IMR-90 (cell line): ENCODE measurements at regions not wholly inside any gene's neighbourhood (a gene's known extent, or its start where the extent isn't known, plus 50 kb on each side); places are given as distances from the start of the nearest gene placed in this dataset.

ENCODE experiments used
- ATAC-seq: fragments of 200-7000 bp; cut with Tn5 transposase; 2 replicates; pipeline ENCODE4 v1.9.1; 2020; ENCODE audit warnings: low read depth, mild to moderate bottlenecking, moderate library complexity
- BruUV-seq: library from RNA; stranded (reverse); fragments of 400-500 nt; replicated peaks from 2 replicates; lab custom pipeline; 2021; lab: Mats Ljungman, UMichigan
- CTCF ChIA-PET: fragments of 300-600 bp; formaldehyde crosslinking; extraction: SDS; loops from one replicate; lab custom pipeline; 2021; ENCODE audit warnings: antibody characterized with exemption; lab: Yijun Ruan, JAX
- POLR2A ChIA-PET: fragments of 300-600 bp; sonication (Branson Sonifier 250); formaldehyde crosslinking; loops from one replicate; lab custom pipeline; 2022; ENCODE audit warnings: antibody characterized with exemption; ENCODE audit not compliant: unreplicated experiment; lab: Charles Lee
- DNase-seq: peaks from one replicate; pipeline ENCODE4 v3.0.0; 2013
- H2AFZ ChIP-seq: replicated peaks from 2 replicates; pipeline ENCODE3; 2013; ENCODE audit warnings: low read length, mild to moderate bottlenecking; ENCODE audit not compliant: poor library complexity
- H2AK5ac ChIP-seq: 2 replicates; pipeline ENCODE4 v1.6.1; 2013; ENCODE audit warnings: low read depth, low read length, inconsistent platforms
- H2AK9ac ChIP-seq: replicated peaks from 2 replicates; pipeline ENCODE3; 2013; ENCODE audit warnings: mild to moderate bottlenecking, low read depth, low read length, moderate library complexity; ENCODE audit not compliant: poor library complexity
- H2BK120ac ChIP-seq: 2 replicates; pipeline ENCODE4 v1.6.1; 2013; ENCODE audit warnings: low read depth, low read length, inconsistent platforms
- H2BK15ac ChIP-seq: 3 replicates; pipeline ENCODE4 v1.6.1; 2013; ENCODE audit warnings: low read depth, low read length, inconsistent platforms
- H2BK20ac ChIP-seq: 2 replicates; pipeline ENCODE4 v1.6.1; 2013; ENCODE audit warnings: low read depth, mild to moderate bottlenecking, inconsistent platforms, low read length, moderate library complexity
- H2BK5ac ChIP-seq: 2 replicates; pipeline ENCODE4 v1.6.1; 2013; ENCODE audit warnings: mild to moderate bottlenecking, low read depth, low read length, inconsistent platforms; ENCODE audit not compliant: poor library complexity, severe bottlenecking
- H3K14ac ChIP-seq: replicated peaks from 2 replicates; pipeline ENCODE4 v1.6.1; 2013; ENCODE audit warnings: low read depth, low read length, inconsistent platforms
- H3K18ac ChIP-seq: 2 replicates; pipeline ENCODE4 v1.6.1; 2013; ENCODE audit warnings: low read depth, low read length, control low read depth
- H3K23ac ChIP-seq: 2 replicates; pipeline ENCODE4 v1.6.1; 2013; ENCODE audit warnings: low read depth, low read length, inconsistent platforms
- H3K27ac ChIP-seq: 2 replicates; pipeline ENCODE4 v1.5.1; 2013; ENCODE audit warnings: mild to moderate bottlenecking, control low read depth, low read length; ENCODE audit not compliant: insufficient read depth
- H3K27me3 ChIP-seq: 2 replicates; pipeline ENCODE4 v1.6.1; 2013; ENCODE audit warnings: low read length; ENCODE audit not compliant: control insufficient read depth, insufficient read depth
- H3K36me3 ChIP-seq: 2 replicates; pipeline ENCODE4 v1.6.1; 2013; ENCODE audit warnings: low read length, mixed read lengths; ENCODE audit not compliant: control insufficient read depth, insufficient read depth
- H3K4ac ChIP-seq: 2 replicates; pipeline ENCODE4 v1.6.1; 2013; ENCODE audit warnings: low read depth, low read length, inconsistent platforms
- H3K4me1 ChIP-seq: 2 replicates; pipeline ENCODE4 v1.6.1; 2013; ENCODE audit warnings: low read length, mixed read lengths; ENCODE audit not compliant: control insufficient read depth, insufficient read depth
- H3K4me2 ChIP-seq: 2 replicates; pipeline ENCODE4 v1.6.1; 2013; ENCODE audit warnings: low read depth, mild to moderate bottlenecking, control low read depth, low read length, moderate library complexity
- H3K4me3 ChIP-seq: 2 replicates; pipeline ENCODE4 v1.5.1; 2013; ENCODE audit warnings: low read depth, mild to moderate bottlenecking, control low read depth, low read length, moderate library complexity; ENCODE audit not compliant: insufficient read depth
- H3K56ac ChIP-seq: 2 replicates; pipeline ENCODE4 v1.6.1; 2013; ENCODE audit warnings: low read length, inconsistent platforms; ENCODE audit not compliant: insufficient read depth; ENCODE audit errors: extremely low read depth
- H3K79me1 ChIP-seq, 2 experiments: 2 replicates each; pipeline ENCODE4 v1.6.1; 2013; ENCODE audit warnings: low read length in 2 of 2, inconsistent platforms in 1 of 2, low read depth in 1 of 2
- H3K9ac ChIP-seq: 2 replicates; pipeline ENCODE4 v1.6.1; 2013; ENCODE audit warnings: low read depth, low read length, control low read depth
- H3K9me1 ChIP-seq: 2 replicates; pipeline ENCODE4 v1.6.1; 2013; ENCODE audit warnings: low read length, inconsistent platforms; ENCODE audit not compliant: insufficient read depth
- H3K9me3 ChIP-seq: 2 replicates; pipeline ENCODE4 v1.6.1; 2013; ENCODE audit warnings: low read length; ENCODE audit not compliant: control insufficient read depth, insufficient read depth
- H4K20me1 ChIP-seq: 2 replicates; pipeline ENCODE4 v1.6.1; 2013; ENCODE audit warnings: low read length, inconsistent platforms; ENCODE audit not compliant: insufficient read depth
- H4K5ac ChIP-seq: 2 replicates; pipeline ENCODE4 v1.6.1; 2013; ENCODE audit warnings: mild to moderate bottlenecking, low read depth, low read length, control low read depth
- H4K8ac ChIP-seq, 2 experiments: 2 replicates each; pipeline ENCODE4 v1.6.1; 2013; ENCODE audit warnings: low read depth in 2 of 2, low read length in 2 of 2, control low read depth in 1 of 2, inconsistent platforms in 1 of 2
- H4K91ac ChIP-seq: 2 replicates; pipeline ENCODE4 v1.6.1; 2013; ENCODE audit warnings: low read depth, low read length, inconsistent platforms; ENCODE audit not compliant: insufficient read depth
- BHLHE40 ChIP-seq: fragments of 150-350 bp; IDR thresholded peaks from 2 replicates; pipeline ENCODE4 v1.6.1; 2016; ENCODE audit warnings: mild to moderate bottlenecking, low read depth, low read length
- CTCF ChIP-seq: conservative IDR thresholded peaks from 2 replicates; pipeline ENCODE4 v1.5.1; 2012; ENCODE audit warnings: mild to moderate bottlenecking, low read depth, low read length, improper control_type of control experiment
- ELK1 ChIP-seq: fragments of 150-350 bp; IDR thresholded peaks from 2 replicates; pipeline ENCODE4 v1.6.1; 2016; ENCODE audit warnings: low read depth, mild to moderate bottlenecking, low read length, moderate library complexity, borderline replicate concordance
- MXI1 ChIP-seq: IDR thresholded peaks from 2 replicates; pipeline ENCODE4 v1.6.1; 2012; ENCODE audit warnings: low read depth, mild to moderate bottlenecking, low read length, moderate library complexity, borderline replicate concordance
- NFE2L2 ChIP-seq: fragments of 150-350 bp; IDR thresholded peaks from 2 replicates; pipeline ENCODE4 v1.6.1; 2016; ENCODE audit warnings: low read depth, mild to moderate bottlenecking, low read length
- POLR2A ChIP-seq: IDR thresholded peaks from 2 replicates; pipeline ENCODE4 v1.6.1; 2012; ENCODE audit warnings: mild to moderate bottlenecking, low read depth, low read length
- RAD21 ChIP-seq: IDR thresholded peaks from 2 replicates; pipeline ENCODE4 v1.6.1; 2012; ENCODE audit warnings: low read length, improper control_type of control experiment
- RCOR1 ChIP-seq: IDR thresholded peaks from 2 replicates; pipeline ENCODE4 v1.6.1; 2012; ENCODE audit warnings: mild to moderate bottlenecking, low read length, improper control_type of control experiment; ENCODE audit not compliant: insufficient replicate concordance
- RFX5 ChIP-seq: IDR thresholded peaks from 2 replicates; pipeline ENCODE4 v1.8.0; 2012; ENCODE audit warnings: low read depth, mild to moderate bottlenecking, low read length, moderate library complexity
- SMC3 ChIP-seq: fragments of 150-350 bp; IDR thresholded peaks from 2 replicates; pipeline ENCODE4 v1.6.1; 2016; ENCODE audit warnings: low read depth, mild to moderate bottlenecking, antibody characterized with exemption, low read length, moderate library complexity
- USF2 ChIP-seq: fragments of 150-350 bp; IDR thresholded peaks from 2 replicates; pipeline ENCODE4 v1.6.1; 2017; ENCODE audit warnings: mild to moderate bottlenecking, antibody characterized with exemption, low read length, low read depth
- WGBS, 2 experiments: methylation state at CpG; one replicate each; pipeline versions ENCODE4 v1.1.5 to v1.1.7; 2013; ENCODE audit warnings: missing lambda C conversion rate in 2 of 2; ENCODE audit not compliant: insufficient read length in 1 of 2; ENCODE audit errors: extremely low coverage in 2 of 2; 5-methylcytosine and 5-hydroxymethylcytosine counted together
- dilution Hi-C: fragments of 300-500 bp; cut with HindIII; formaldehyde crosslinking; loops from one replicate; pipeline ENCODE4 v1.14.3; 2018; ENCODE audit warnings: low sequenced_read_pairs; ENCODE audit not compliant: unreplicated experiment
- in situ Hi-C: fragments of 300-500 bp; cut with MboI; formaldehyde crosslinking; loops from 3 replicates; pipeline ENCODE4 v1.14.3; 2019; ENCODE audit warnings: low sequenced_read_pairs, inconsistent platforms, mixed read lengths
- intact Hi-C: fragments of 100-400 bp; cut with micrococcal nuclease; formaldehyde crosslinking; loops from 2 replicates; pipeline ENCODE4 v1.10.0; 2022

GRCh38 chr2:19416784-19417684, 58.6 kb upstream of the OSR1 start (continued):
- TF ChIP-seq USF2 = no peak

- H2AK5ac ChIP-seq = no peak overlapping the region
- H3K4me3 ChIP-seq = no peak overlapping the region
- ATAC-seq (no peak), DNase-seq (no peak)
- H3K9me1 ChIP-seq = no peaks in the 10 kb centered on the region
- no peak overlapping the region for H2BK15ac ChIP-seq
- H3K4me1 ChIP-seq = no peaks in the 10 kb centered on the region
- H3K14ac ChIP-seq = no peak overlapping the region
- no peak overlapping the region for H2BK5ac ChIP-seq
- H2BK120ac ChIP-seq = no peak overlapping the region
- H3K36me3 ChIP-seq = no peaks in the 10 kb centered on the region
- no peak overlapping the region for H3K4me2 ChIP-seq
- intact Hi-C loops = no loop called here
- H4K8ac ChIP-seq = no peak overlapping the region
- in situ Hi-C loops = no loop called here
- H3K9ac ChIP-seq = no peak overlapping the region
- H4K20me1 ChIP-seq = no peaks in the 10 kb centered on the region
- no peak overlapping the region for H3K23ac ChIP-seq
- H3K56ac ChIP-seq = no peak overlapping the region
- no peaks in the 10 kb centered on the region for H3K9me3 ChIP-seq
- peaks cover 8% of the 10 kb centered on the region for H3K27me3 ChIP-seq
- no peak overlapping the region for H3K27ac ChIP-seq
- no peak overlapping the region for H3K18ac ChIP-seq
- ChIA-PET POLR2A (no interaction called here), CTCF (no interaction called here)
- H4K91ac ChIP-seq = no peak overlapping the region
- dilution Hi-C loops = no loop called here
- H2BK20ac ChIP-seq = no peak overlapping the region
- no TSS peak for BruUV-seq
- no peak overlapping the region for H2AK9ac ChIP-seq
- WGBS, 2 experiments = 63% methylated on average over 2 of the region's 2 CpGs; no CpG with 5 or more reads in 1 of the 2 experiments
- no peaks in the 10 kb centered on the region for H3K79me1 ChIP-seq
- no peak overlapping the region for H4K5ac ChIP-seq
- H3K4ac ChIP-seq = no peak overlapping the region
- H2AFZ ChIP-seq = no peak overlapping the region
- TF ChIP-seq RFX5 (no peak), BHLHE40 (no peak), RAD21 (no peak), POLR2A (no peak), NFE2L2 (no peak), SMC3 (no peak), RCOR1 (no peak), ELK1 (no peak), MXI1 (no peak), CTCF (no peak), USF2 (no peak)
Measured at GRCh38 chr2:19416083-19416482, 57.7 kb upstream of the OSR1 start.
